GM18498 (cell line): ENCODE measurements at regions not wholly inside any gene's neighbourhood (a gene's known extent, or its start where the extent isn't known, plus 50 kb on each side); places are given as distances from the start of the nearest gene placed in this dataset.

Experiments used
- ATAC-seq: cut with Tn5 transposase; IDR thresholded peaks from one replicate; pipeline ENCODE4 v1.9.1; 2021; ENCODE audit warnings: mild to moderate bottlenecking, moderate library complexity; ENCODE audit not compliant: unreplicated experiment

- no peak for ATAC-seq
These were observed 774.6 kb upstream of the FAM98A start for GRCh38 chr2:34373586-34374233.

GRCh38 chr2:34372967-34373366 lies 773.9 kb upstream of the FAM98A start:
- no peak for ATAC-seq

GRCh38 chr2:34371711-34372110 lies 772.6 kb upstream of the FAM98A start:
- ATAC-seq: no peak

GRCh38 chr2:34368304-34368703 lies 769.2 kb upstream of the FAM98A start:
- no peak for ATAC-seq

- ATAC-seq: no peak
These were observed 766.8 kb upstream of the FAM98A start for GRCh38 chr2:34365932-34366331.

- ATAC-seq: no peak
These were observed 766.4 kb upstream of the FAM98A start for GRCh38 chr2:34365512-34365911.

- ATAC-seq: no peak
These were observed 754.5 kb upstream of the FAM98A start for GRCh38 chr2:34353509-34354113.

GRCh38 chr2:34349527-34349926 lies 750.4 kb upstream of the FAM98A start:
- no peak for ATAC-seq

GRCh38 chr2:34345030-34345429 lies 745.9 kb upstream of the FAM98A start:
- no peak for ATAC-seq

GRCh38 chr2:34340307-34340706 lies 741.2 kb upstream of the FAM98A start:
- ATAC-seq: no peak

- no peak for ATAC-seq
These were observed 738.6 kb upstream of the FAM98A start for GRCh38 chr2:34337735-34338134.

GRCh38 chr2:34332813-34333212 lies 733.7 kb upstream of the FAM98A start:
- ATAC-seq: no peak

GRCh38 chr2:34320056-34320455 lies 721.0 kb upstream of the FAM98A start:
- ATAC-seq: no peak

- no peak for ATAC-seq
These were observed 718.7 kb upstream of the FAM98A start for GRCh38 chr2:34317797-34318196.

- ATAC-seq: no peak
These were observed 717.7 kb upstream of the FAM98A start for GRCh38 chr2:34316788-34317187.

GRCh38 chr2:34311816-34312215 lies 712.7 kb upstream of the FAM98A start:
- no peak for ATAC-seq

GRCh38 chr2:34308140-34308539 lies 709.0 kb upstream of the FAM98A start:
- no peak for ATAC-seq

- ATAC-seq: no peak
These were observed 708.5 kb upstream of the FAM98A start for GRCh38 chr2:34307636-34308035.

- no peak for ATAC-seq
These were observed 707.6 kb upstream of the FAM98A start for GRCh38 chr2:34306745-34307144.

- no peak for ATAC-seq
These were observed 706.5 kb upstream of the FAM98A start for GRCh38 chr2:34305587-34305986.

GRCh38 chr2:34294961-34295360 lies 695.9 kb upstream of the FAM98A start:
- ATAC-seq: no peak

- ATAC-seq: peak; percentile 86
These were observed 692.0 kb upstream of the FAM98A start for GRCh38 chr2:34291076-34291475.

- ATAC-seq: no peak
These were observed 688.9 kb upstream of the FAM98A start for GRCh38 chr2:34288016-34288415.
